H7 (cell line): ENCODE measurements at regions not wholly inside any gene's neighbourhood (a gene's known extent, or its start where the extent isn't known, plus 50 kb on each side); places are given as distances from the start of the nearest gene placed in this dataset.

Experiments used
- DNase-seq: peaks from one replicate; pipeline ENCODE4 v3.0.0; 2012
- H3K27me3 ChIP-seq: 2 replicates; pipeline ENCODE4 v1.6.0; 2011; ENCODE audit warnings: mild to moderate bottlenecking, low read length; ENCODE audit not compliant: control insufficient read depth, insufficient read depth
- H3K36me3 ChIP-seq: replicated peaks from 2 replicates; pipeline ENCODE4 v1.5.1; 2011; ENCODE audit warnings: low read length; ENCODE audit not compliant: control insufficient read depth, insufficient read depth
- H3K4me3 ChIP-seq: 2 replicates; pipeline ENCODE4 v1.5.1; 2011; ENCODE audit warnings: low read depth, mild to moderate bottlenecking, control low read depth, low read length, moderate library complexity; ENCODE audit not compliant: insufficient read depth

GRCh38 chr7:42774436-42774835 is 137.4 kb downstream of the C7orf25 start:
- no peak for DNase-seq
- Histone ChIP-seq H3K4me3 (no peak overlapping the region), H3K27me3 (no peaks in the 10 kb centered on the region), H3K36me3 (no peaks in the 10 kb centered on the region)

DNA sequence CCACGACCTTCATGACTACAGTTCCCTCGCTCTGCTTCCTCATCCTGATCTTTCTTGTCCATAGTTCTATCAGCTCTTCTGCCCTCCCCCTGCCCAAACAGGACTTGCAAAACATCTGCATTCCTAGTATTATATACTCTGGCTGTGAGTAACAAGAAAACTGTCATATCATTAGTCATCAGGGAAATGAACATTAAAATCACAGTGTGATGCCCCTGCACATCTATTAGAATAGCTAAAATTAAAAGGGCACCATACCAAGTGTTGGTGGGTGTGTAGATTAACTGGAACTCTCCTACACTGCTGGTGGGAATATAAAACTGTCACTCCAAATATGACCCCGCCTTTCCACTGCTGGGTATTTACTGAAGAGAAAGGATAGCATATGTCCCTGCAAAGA is 141.8 kb downstream of the C7orf25 start:
- Histone ChIP-seq H3K4me3 (no peak overlapping the region), H3K36me3 (no peaks in the 10 kb centered on the region), H3K27me3 (no peaks in the 10 kb centered on the region)
- DNase-seq, result no peak

GRCh38 chr7:42768045-42768444 is 143.8 kb downstream of the C7orf25 start:
- DNase-seq, result peak; percentile 6
- H3K4me3 ChIP-seq, result no peak overlapping the region
- H3K36me3 ChIP-seq, result no peaks in the 10 kb centered on the region
- H3K27me3 ChIP-seq, result no peaks in the 10 kb centered on the region

GRCh38 chr7:42766782-42767423 is 145.0 kb downstream of the C7orf25 start:
- H3K27me3 ChIP-seq, result no peaks in the 10 kb centered on the region
- no peaks in the 10 kb centered on the region for H3K36me3 ChIP-seq
- DNase-seq, result no peak
- H3K4me3 ChIP-seq, result no peak overlapping the region

DNA sequence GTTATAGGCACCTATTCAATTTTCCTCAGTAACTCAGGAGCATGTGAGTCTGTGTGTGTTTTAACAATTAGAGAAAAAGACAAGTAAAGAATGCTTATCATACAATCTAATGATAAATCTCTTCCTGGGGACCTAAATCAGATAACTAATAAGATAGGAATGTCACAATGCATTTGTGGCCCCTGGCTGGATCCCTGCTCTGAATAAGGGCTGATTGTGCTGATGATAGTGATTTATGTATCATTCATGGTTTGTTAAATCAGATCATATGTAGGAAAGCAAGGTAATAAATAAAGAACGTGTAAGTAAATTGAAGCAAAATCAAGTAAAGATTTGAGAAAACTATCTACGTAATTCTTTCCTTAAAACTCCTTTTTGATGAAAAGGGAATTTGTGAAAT is 145.9 kb downstream of the C7orf25 start:
- Histone ChIP-seq H3K27me3 (no peaks in the 10 kb centered on the region), H3K36me3 (no peaks in the 10 kb centered on the region), H3K4me3 (no peak overlapping the region)
- no peak for DNase-seq

GRCh38 chr7:42763137-42763551 is 148.7 kb downstream of the C7orf25 start:
- DNase-seq, result no peak
- H3K4me3 ChIP-seq, result no peak overlapping the region
- H3K36me3 ChIP-seq, result no peaks in the 10 kb centered on the region
- no peaks in the 10 kb centered on the region for H3K27me3 ChIP-seq

GRCh38 chr7:42761486-42761885 is 150.4 kb downstream of the C7orf25 start:
- no peaks in the 10 kb centered on the region for H3K36me3 ChIP-seq
- no peaks in the 10 kb centered on the region for H3K27me3 ChIP-seq
- H3K4me3 ChIP-seq, result no peak overlapping the region
- DNase-seq, result no peak

GRCh38 chr7:42758124-42758523 is 153.7 kb downstream of the C7orf25 start:
- no peaks in the 10 kb centered on the region for H3K27me3 ChIP-seq
- no peak overlapping the region for H3K4me3 ChIP-seq
- H3K36me3 ChIP-seq, result no peaks in the 10 kb centered on the region
- DNase-seq, result no peak

DNA sequence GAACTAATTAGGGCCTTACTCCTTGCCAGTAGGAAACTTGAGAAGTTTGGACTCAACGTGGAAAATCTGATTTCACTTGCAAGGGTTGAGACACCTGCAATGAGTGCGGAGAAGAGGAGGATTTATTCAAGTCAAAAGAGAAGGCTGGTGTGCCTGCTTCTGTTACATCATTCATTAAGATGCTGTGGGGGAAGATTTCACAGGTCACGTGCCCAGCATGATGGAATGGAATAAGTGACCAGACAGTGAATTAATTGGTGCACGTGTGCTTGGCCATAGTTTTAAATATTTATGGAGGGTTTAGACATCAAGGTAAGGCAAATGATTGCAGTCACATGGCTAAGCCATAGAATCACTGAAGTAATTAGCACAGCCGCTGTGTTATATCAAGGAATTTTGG is 155.0 kb downstream of the C7orf25 start:
- Histone ChIP-seq H3K4me3 (no peak overlapping the region), H3K36me3 (no peaks in the 10 kb centered on the region), H3K27me3 (no peaks in the 10 kb centered on the region)
- DNase-seq, result no peak

GRCh38 chr7:42753811-42754363 is 158.0 kb downstream of the C7orf25 start:
- H3K27me3 ChIP-seq, result no peaks in the 10 kb centered on the region
- no peak for DNase-seq
- H3K4me3 ChIP-seq, result no peak overlapping the region
- H3K36me3 ChIP-seq, result no peaks in the 10 kb centered on the region

DNA sequence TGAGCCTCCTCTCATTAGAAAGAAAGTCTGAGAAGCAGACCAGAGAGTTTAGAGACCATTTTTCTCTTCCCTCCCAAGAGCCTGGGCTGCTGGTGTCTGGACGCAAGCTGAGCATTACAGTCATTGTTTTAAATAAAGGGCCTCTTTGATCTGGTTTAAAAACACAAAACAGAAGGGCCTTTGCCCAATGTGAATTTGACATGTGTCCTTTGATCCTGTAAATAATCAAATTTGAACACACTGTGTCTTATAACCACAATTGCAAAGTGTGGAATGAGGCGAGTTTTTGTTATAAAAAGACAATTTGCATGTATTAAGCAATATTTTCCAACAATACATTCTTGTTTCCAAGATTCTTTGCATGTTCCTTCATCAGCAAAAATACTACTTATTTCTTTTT is 158.5 kb downstream of the C7orf25 start:
- DNase-seq, result no peak
- Histone ChIP-seq H3K4me3 (no peak overlapping the region), H3K36me3 (no peaks in the 10 kb centered on the region), H3K27me3 (no peaks in the 10 kb centered on the region)

DNA sequence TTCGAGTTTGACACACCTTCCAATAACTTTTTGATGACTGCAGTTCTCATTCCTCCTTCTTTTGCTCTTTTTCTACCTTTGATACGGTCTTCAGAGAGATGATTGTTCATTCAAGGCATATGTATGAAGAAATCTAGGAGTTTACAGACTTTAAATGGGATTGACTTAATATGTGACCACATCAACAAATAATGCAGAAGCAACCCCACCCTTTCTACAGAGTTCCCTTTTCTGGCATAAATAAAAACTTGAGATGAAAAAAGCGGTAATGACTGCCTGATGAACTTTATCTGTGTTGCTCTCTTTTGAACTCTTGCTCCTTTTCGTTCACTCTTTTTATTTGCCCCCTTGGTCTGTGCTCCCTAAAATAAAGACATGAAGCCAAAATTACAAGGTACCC is 161.7 kb downstream of the C7orf25 start:
- no peaks in the 10 kb centered on the region for H3K36me3 ChIP-seq
- no peak overlapping the region for H3K4me3 ChIP-seq
- no peaks in the 10 kb centered on the region for H3K27me3 ChIP-seq
- DNase-seq, result no peak

GRCh38 chr7:42747044-42747443 is 164.8 kb downstream of the C7orf25 start:
- Histone ChIP-seq H3K36me3 (no peaks in the 10 kb centered on the region), H3K4me3 (no peak overlapping the region), H3K27me3 (no peaks in the 10 kb centered on the region)
- no peak for DNase-seq

DNA sequence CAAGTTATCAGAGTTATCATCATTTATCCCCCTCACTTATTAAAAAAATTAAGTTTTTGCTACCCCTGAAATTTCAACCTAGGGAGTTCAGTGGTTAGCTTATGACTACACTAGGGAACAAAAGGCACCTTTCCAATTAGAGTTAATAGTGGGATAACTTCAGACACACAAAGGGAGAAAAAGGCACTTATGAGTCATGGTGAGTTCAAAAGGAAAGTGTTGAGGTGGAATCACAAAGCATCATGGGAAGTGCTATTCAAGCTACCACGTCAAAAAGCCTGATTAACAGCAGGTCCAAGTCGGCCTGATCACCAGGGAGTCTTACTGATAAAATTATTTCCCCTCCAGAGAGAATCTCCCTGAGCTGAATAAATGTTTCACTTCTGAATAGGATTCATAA is 165.7 kb downstream of the C7orf25 start:
- no peak for DNase-seq
- no peaks in the 10 kb centered on the region for H3K27me3 ChIP-seq
- no peak overlapping the region for H3K4me3 ChIP-seq
- no peaks in the 10 kb centered on the region for H3K36me3 ChIP-seq

DNA sequence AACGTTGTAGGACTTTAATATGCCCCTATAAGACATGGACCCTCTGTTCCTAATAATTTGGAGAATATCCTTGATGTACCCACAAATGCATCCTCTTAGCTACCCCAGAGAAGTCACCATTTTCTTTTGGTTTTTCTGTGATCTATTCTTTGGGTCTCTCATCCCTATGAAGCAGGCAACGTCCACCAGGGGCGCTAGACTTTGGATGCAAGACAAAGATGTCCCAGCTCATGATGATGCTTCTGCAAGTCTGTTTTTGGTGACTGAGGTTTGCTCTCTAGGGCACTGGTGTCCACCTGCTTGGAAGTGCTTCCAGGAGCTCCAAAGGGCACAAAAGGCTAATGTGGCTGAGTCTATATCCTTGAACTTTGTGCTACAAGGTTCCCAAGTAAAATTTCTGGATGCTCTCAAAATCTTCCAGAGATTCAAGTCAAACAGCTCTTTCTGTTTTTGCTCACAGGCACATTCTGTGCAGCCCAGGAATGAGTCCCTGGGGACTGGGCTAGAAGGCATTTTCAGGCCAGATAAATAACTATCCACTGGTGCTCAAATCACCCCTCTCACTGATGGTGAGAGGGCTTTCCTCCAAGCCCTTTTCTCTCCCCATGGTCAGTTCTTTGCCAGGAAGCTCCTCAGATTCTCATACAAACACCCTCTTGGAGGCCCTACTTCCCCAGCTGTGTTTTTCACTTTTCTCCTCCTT is 166.4 kb downstream of the C7orf25 start:
- no peak overlapping the region for H3K4me3 ChIP-seq
- no peaks in the 10 kb centered on the region for H3K27me3 ChIP-seq
- H3K36me3 ChIP-seq, result no peaks in the 10 kb centered on the region
- no peak for DNase-seq
